Neural cell (in vitro differentiated cells): ENCODE measurements at regions not wholly inside any gene's neighbourhood (a gene's known extent, or its start where the extent isn't known, plus 50 kb on each side); places are given as distances from the start of the nearest gene placed in this dataset.

Source experiments
- H2AFZ ChIP-seq: fragments of 200-600, 300-800 bp; sonication (generic), shearing (Covaris generic); 2 replicates; pipeline ENCODE4 v1.6.0; 2014; ENCODE audit warnings: low read depth, mild to moderate bottlenecking, antibody characterized with exemption, low read length, moderate library complexity
- H3F3A ChIP-seq: fragments of 200-600 bp; shearing (Covaris generic); 2 replicates; pipeline ENCODE4 v1.6.1; 2016; ENCODE audit warnings: mild to moderate bottlenecking, moderate library complexity, mixed read lengths, antibody characterized with exemption, low read length; ENCODE audit not compliant: insufficient read depth, poor library complexity, severe bottlenecking
- H3K27ac ChIP-seq: fragments of 200-600, 300-800 bp; sonication (generic), shearing (Covaris generic); 2 replicates; pipeline ENCODE4 v1.5.1; 2014; ENCODE audit warnings: mild to moderate bottlenecking, low read length, moderate library complexity
- H3K27me3 ChIP-seq: fragments of 300-800, 200-600 bp; sonication (generic), shearing (Covaris generic); 2 replicates; pipeline ENCODE4 v1.6.0; 2014; ENCODE audit warnings: mild to moderate bottlenecking, low read depth, low read length, moderate library complexity; ENCODE audit not compliant: insufficient read depth
- H3K36me3 ChIP-seq: fragments of 300-800, 200-600 bp; sonication (generic), shearing (Covaris generic); 2 replicates; pipeline ENCODE4 v1.5.1; 2014; ENCODE audit warnings: mild to moderate bottlenecking, antibody characterized with exemption, low read length, moderate library complexity; ENCODE audit not compliant: insufficient read depth
- H3K4me2 ChIP-seq: fragments of 300-800, 200-600 bp; sonication (generic), shearing (Covaris generic); 2 replicates; pipeline ENCODE4 v1.6.0; 2014; ENCODE audit warnings: mild to moderate bottlenecking, low read length
- H3K4me3 ChIP-seq: fragments of 300-800, 200-600 bp; sonication (generic), shearing (Covaris generic); 2 replicates; pipeline ENCODE4 v1.5.1; 2014; ENCODE audit warnings: mild to moderate bottlenecking, low read length, moderate library complexity
- H3K79me2 ChIP-seq: fragments of 200-600 bp; shearing (Covaris generic); replicated peaks from 2 replicates; pipeline ENCODE4 v1.6.0; 2014; ENCODE audit warnings: mild to moderate bottlenecking, low read length, moderate library complexity; ENCODE audit not compliant: insufficient read depth
- H3K9ac ChIP-seq: fragments of 300-800, 200-600 bp; sonication (generic), shearing (Covaris generic); 2 replicates; pipeline ENCODE4 v1.6.1; 2016; ENCODE audit warnings: mild to moderate bottlenecking, low read length, mixed read lengths
- H3K9me2 ChIP-seq: fragments of 200-600 bp; shearing (Covaris generic); 2 replicates; pipeline ENCODE4 v1.6.1; 2016; ENCODE audit warnings: mild to moderate bottlenecking, low read length, mixed read lengths; ENCODE audit not compliant: insufficient read depth
- H3K9me3 ChIP-seq: fragments of 200-600, 300-800 bp; sonication (generic), shearing (Covaris generic); 2 replicates; pipeline ENCODE4 v1.6.1; 2016; ENCODE audit warnings: mild to moderate bottlenecking, mixed run types, low read length, moderate library complexity, mixed read lengths
- H4K20me1 ChIP-seq: fragments of 200-600 bp; shearing (Covaris generic); 2 replicates; pipeline ENCODE4 v1.6.1; 2016; ENCODE audit warnings: mild to moderate bottlenecking, mixed run types; ENCODE audit not compliant: insufficient read depth
- EP300 ChIP-seq: fragments of 450-650 bp; conservative IDR thresholded peaks from 2 replicates; pipeline ENCODE4 v1.6.1; 2014; ENCODE audit warnings: antibody characterized with exemption, mild to moderate bottlenecking, moderate library complexity; ENCODE audit not compliant: poor library complexity, severe bottlenecking
- EZH2 ChIP-seq: fragments of 200-600, 300-800 bp; shearing (Covaris generic), sonication (generic); IDR thresholded peaks from 2 replicates; pipeline ENCODE4 v1.6.1; 2014; ENCODE audit warnings: antibody characterized with exemption, low read length, borderline replicate concordance, mild to moderate bottlenecking; ENCODE audit not compliant: insufficient read depth, poor library complexity, severe bottlenecking
- MXI1 ChIP-seq: fragments of 450-650 bp; conservative IDR thresholded peaks from 2 replicates; pipeline ENCODE4 v1.6.1; 2014; ENCODE audit warnings: antibody characterized with exemption, mild to moderate bottlenecking; ENCODE audit not compliant: poor library complexity, severe bottlenecking
- POLR2AphosphoS5 ChIP-seq: IDR thresholded peaks from 2 replicates; pipeline ENCODE4 v1.6.1; 2012
- RAD21 ChIP-seq: fragments of 450-650 bp; conservative IDR thresholded peaks from 2 replicates; pipeline ENCODE4 v1.6.1; 2014; ENCODE audit warnings: antibody characterized with exemption, mild to moderate bottlenecking, moderate library complexity
- SMC3 ChIP-seq: fragments of 450-650 bp; conservative IDR thresholded peaks from 2 replicates; pipeline ENCODE4 v1.6.1; 2014; ENCODE audit warnings: antibody characterized with exemption, mild to moderate bottlenecking, moderate library complexity; ENCODE audit not compliant: poor library complexity
- TAF1 ChIP-seq: IDR thresholded peaks from 2 replicates; pipeline ENCODE4 v1.6.1; 2012; ENCODE audit warnings: low read depth
- TF ChIP-seq, protein P1 (sequence below): IDR thresholded peaks from 2 replicates; pipeline ENCODE4 v1.6.1; 2012; ENCODE audit warnings: borderline replicate concordance
- TF ChIP-seq, protein P2 (sequence below): fragments of 450-650 bp; IDR thresholded peaks from 2 replicates; pipeline ENCODE4 v1.5.1; 2014; ENCODE audit warnings: antibody characterized with exemption, mild to moderate bottlenecking, moderate library complexity; ENCODE audit not compliant: poor library complexity, severe bottlenecking

DNA sequence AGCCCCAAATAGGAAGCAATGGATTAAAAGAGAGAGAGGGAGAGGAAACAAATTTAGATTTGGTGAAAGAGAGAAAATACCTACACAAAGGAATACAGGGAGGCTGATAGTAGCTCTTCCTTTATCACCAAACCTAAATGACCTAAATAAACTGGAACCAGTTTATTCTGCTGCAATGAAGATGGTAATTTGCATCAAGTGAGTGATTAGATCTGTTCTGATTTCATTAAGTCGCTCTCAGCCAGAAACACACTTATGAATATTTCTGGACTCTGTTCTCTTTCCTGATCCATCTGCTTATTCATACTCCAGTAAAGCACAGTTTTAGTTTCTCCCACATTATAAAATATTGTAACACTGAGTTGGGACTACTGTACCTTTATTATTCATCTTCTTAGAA is 83.4 kb upstream of the BMP5 start:
- H3K36me3 ChIP-seq, result no peaks in the 10 kb centered on the region
- no peaks in the 10 kb centered on the region for H3K27me3 ChIP-seq
- no peak overlapping the region for H3K9ac ChIP-seq
- no peaks in the 10 kb centered on the region for H3K9me3 ChIP-seq
- no peaks in the 10 kb centered on the region for H3F3A ChIP-seq
- H4K20me1 ChIP-seq, result no peaks in the 10 kb centered on the region
- no peak for TF ChIP-seq EP300
- no peak overlapping the region for H2AFZ ChIP-seq
- H3K4me3 ChIP-seq, result no peak overlapping the region
- no peak overlapping the region for H3K4me2 ChIP-seq
- no peaks in the 10 kb centered on the region for H3K9me2 ChIP-seq
- H3K79me2 ChIP-seq, result no peaks in the 10 kb centered on the region
- no peak overlapping the region for H3K27ac ChIP-seq

DNA sequence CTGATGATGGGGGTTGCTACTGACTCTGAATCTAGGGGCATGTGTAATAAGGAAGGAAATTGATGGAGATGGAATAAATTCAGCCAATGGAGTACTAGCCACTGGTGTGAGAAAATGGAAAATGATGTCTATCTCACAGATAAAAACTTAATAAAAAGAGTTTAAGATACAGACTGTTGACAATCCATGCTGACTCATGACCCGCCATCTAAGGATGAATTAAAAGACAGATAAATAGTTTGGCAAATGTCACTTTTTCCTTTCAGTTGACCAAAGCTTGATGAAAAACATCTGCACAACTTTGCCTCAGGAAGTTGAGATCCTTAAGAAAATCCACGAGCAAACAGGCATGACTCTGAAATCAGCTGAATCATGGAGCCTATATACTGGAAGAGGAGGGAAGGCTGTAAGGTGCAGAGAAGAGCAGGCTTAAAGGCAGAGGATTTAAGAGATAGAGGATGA is 82.6 kb upstream of the BMP5 start:
- H2AFZ ChIP-seq, result no peak overlapping the region

DNA sequence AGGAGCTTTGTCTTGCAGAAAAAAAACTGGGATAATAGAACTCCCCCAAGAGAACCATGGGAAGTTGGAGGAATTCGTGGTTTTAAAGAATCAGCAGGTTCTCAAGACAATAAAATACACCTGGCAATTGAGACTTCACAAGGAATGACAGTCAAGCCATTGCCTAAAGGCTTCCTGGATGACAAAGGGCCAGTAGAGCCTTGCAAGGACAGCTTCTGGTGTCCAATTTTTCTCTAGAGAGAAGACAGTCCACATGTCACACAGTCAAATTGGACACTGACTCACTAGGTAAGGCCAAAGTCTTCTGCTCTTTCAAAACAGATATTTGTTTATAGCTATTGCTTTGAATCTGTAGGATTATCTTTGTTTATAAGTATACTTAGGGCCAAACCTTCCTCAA is 80.3 kb upstream of the BMP5 start:
- Histone ChIP-seq H3K9me3 (no peaks in the 10 kb centered on the region), H3K9me2 (no peaks in the 10 kb centered on the region), H3K27ac (no peak overlapping the region), H4K20me1 (no peaks in the 10 kb centered on the region), H3K4me2 (no peak overlapping the region), H3K79me2 (no peaks in the 10 kb centered on the region), H3K9ac (no peak overlapping the region), H3K27me3 (no peaks in the 10 kb centered on the region), H3F3A (no peaks in the 10 kb centered on the region), H3K4me3 (no peak overlapping the region), H2AFZ (no peak overlapping the region), H3K36me3 (no peaks in the 10 kb centered on the region)
- TF ChIP-seq RAD21 (no peak), EP300 (no peak), MXI1 (no peak), SMC3 (no peak), TAF1 (no peak), EZH2 (no peak), POLR2AphosphoS5 (no peak)
- TF ChIP-seq, protein P1, sequence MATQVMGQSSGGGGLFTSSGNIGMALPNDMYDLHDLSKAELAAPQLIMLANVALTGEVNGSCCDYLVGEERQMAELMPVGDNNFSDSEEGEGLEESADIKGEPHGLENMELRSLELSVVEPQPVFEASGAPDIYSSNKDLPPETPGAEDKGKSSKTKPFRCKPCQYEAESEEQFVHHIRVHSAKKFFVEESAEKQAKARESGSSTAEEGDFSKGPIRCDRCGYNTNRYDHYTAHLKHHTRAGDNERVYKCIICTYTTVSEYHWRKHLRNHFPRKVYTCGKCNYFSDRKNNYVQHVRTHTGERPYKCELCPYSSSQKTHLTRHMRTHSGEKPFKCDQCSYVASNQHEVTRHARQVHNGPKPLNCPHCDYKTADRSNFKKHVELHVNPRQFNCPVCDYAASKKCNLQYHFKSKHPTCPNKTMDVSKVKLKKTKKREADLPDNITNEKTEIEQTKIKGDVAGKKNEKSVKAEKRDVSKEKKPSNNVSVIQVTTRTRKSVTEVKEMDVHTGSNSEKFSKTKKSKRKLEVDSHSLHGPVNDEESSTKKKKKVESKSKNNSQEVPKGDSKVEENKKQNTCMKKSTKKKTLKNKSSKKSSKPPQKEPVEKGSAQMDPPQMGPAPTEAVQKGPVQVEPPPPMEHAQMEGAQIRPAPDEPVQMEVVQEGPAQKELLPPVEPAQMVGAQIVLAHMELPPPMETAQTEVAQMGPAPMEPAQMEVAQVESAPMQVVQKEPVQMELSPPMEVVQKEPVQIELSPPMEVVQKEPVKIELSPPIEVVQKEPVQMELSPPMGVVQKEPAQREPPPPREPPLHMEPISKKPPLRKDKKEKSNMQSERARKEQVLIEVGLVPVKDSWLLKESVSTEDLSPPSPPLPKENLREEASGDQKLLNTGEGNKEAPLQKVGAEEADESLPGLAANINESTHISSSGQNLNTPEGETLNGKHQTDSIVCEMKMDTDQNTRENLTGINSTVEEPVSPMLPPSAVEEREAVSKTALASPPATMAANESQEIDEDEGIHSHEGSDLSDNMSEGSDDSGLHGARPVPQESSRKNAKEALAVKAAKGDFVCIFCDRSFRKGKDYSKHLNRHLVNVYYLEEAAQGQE, result no peak

More for the DNA sequence above, 82.6 kb upstream of the BMP5 start:
- no peaks in the 10 kb centered on the region for H3F3A ChIP-seq
- H3K4me2 ChIP-seq, result no peak overlapping the region
- H3K27me3 ChIP-seq, result no peaks in the 10 kb centered on the region
- H3K27ac ChIP-seq, result no peak overlapping the region
- H3K79me2 ChIP-seq, result no peaks in the 10 kb centered on the region
- H3K9ac ChIP-seq, result no peak overlapping the region
- no peaks in the 10 kb centered on the region for H3K9me2 ChIP-seq
- H4K20me1 ChIP-seq, result no peaks in the 10 kb centered on the region
- TF ChIP-seq EZH2 (no peak), RAD21 (no peak), POLR2AphosphoS5 (no peak), SMC3 (no peak), TAF1 (no peak), MXI1 (no peak), EP300 (no peak)
- TF ChIP-seq, protein P2, sequence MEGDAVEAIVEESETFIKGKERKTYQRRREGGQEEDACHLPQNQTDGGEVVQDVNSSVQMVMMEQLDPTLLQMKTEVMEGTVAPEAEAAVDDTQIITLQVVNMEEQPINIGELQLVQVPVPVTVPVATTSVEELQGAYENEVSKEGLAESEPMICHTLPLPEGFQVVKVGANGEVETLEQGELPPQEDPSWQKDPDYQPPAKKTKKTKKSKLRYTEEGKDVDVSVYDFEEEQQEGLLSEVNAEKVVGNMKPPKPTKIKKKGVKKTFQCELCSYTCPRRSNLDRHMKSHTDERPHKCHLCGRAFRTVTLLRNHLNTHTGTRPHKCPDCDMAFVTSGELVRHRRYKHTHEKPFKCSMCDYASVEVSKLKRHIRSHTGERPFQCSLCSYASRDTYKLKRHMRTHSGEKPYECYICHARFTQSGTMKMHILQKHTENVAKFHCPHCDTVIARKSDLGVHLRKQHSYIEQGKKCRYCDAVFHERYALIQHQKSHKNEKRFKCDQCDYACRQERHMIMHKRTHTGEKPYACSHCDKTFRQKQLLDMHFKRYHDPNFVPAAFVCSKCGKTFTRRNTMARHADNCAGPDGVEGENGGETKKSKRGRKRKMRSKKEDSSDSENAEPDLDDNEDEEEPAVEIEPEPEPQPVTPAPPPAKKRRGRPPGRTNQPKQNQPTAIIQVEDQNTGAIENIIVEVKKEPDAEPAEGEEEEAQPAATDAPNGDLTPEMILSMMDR, result no peak
- TF ChIP-seq, protein P1, result no peak
- H3K36me3 ChIP-seq, result no peaks in the 10 kb centered on the region
- no peak overlapping the region for H3K4me3 ChIP-seq
- H3K9me3 ChIP-seq, result no peaks in the 10 kb centered on the region
